Activated CD4-positive, alpha-beta T cell treated with anti-CD3 and anti-CD28 coated beads for 48 hours (primary cell): ENCODE measurements at regions not wholly inside any gene's neighbourhood (a gene's known extent, or its start where the extent isn't known, plus 50 kb on each side); places are given as distances from the start of the nearest gene placed in this dataset.
"Not testable (repeated sequence)": the region's sequence is repeated elsewhere in the genome, so short reads cannot be mapped to it uniquely, and the experiment has no call there.

ENCODE experiments used
- DNase-seq: peaks from one replicate; pipeline ENCODE4 v3.0.0-alpha.2; 2020

DNA sequence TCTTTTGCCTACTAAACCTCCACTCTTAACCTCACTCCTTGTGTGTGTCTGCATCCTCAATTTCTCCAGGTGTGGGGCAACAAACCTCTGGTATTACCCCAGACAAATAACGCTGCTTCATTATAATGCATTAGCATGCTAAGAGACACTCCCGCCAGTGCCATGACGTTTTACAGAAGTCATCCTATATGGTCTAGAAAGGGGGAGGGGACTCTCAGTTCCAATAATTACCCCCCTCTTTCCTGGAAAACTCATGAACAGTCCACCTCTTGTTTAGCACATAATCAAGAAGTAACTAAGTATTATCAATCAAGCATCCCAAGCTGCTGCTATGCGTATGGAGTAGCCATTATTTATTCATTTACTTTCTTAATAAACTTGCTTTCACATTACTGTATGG lies 364.5 kb downstream of the TYW1 start:
- no peak for DNase-seq

DNA sequence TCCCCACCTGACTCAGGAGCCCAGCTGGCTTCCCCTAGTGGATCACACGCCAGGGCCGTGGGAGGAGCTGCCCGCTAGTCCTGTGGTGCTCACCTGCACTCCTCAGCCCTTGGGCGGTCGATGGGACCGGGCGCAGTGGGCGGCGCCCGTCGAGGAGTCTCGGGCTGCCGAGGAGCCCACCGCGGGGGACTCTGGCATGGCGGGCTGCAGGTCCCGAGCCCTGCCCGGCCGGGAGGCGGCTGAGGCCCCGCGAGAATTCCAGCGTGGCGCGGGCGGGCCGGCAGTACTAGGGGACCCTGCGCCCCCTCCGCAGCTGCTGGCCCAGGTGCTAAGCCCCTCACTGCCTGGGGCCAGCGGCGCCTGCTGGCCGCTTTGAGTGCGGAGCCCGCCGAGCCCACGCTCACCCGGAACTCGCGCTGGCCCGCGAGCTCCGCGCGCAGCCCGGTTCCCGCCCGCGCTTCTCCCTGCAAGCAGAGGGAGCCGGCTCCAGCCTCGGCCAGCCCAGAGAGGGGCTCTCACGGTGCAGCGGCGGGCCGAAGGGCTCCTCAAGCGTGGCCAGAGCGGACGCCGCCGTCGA lies 367.9 kb downstream of the TYW1 start:
- no peak for DNase-seq

DNA sequence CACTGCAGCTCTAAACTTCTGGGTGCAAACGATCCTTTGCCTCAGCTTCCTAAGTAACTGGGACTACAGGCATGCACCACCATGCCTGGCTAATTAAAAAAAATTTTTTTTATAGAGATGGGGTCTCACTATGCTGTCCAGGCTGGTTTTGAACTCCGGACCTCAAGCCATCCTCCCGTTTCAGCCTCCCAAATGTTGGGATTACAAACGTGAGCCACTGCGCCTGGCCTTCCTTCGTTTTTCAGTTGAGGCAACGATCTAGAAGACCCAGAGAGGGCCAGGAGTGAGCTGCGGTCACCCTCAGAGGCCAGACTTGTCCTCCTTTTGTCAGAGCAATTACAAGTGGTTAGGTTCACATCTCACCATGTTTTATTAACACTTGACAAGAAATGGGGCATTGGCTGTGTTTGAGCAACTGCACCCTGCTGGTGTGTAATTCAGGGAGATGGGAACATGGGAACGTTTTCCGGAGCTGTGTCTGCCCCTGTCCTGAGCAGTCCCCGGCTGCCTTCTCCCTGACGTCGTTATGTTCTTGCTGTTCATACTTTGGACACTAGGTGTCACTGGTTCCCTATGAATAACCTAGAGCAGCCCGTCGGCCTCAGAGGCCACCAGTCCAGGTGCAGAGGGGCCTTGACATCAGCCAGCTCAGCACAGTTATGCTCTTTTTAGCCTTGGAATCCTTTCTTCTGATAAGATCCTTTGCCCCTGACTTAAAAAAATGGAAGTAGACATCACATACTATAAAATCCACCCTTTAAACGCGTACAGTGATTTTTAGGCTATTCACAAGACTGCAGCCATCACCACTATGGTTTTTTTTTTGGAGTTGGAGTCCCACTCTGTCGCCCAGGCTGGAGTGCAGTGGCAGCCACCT lies 375.0 kb downstream of the TYW1 start:
- peak; percentile 59 for DNase-seq

DNA sequence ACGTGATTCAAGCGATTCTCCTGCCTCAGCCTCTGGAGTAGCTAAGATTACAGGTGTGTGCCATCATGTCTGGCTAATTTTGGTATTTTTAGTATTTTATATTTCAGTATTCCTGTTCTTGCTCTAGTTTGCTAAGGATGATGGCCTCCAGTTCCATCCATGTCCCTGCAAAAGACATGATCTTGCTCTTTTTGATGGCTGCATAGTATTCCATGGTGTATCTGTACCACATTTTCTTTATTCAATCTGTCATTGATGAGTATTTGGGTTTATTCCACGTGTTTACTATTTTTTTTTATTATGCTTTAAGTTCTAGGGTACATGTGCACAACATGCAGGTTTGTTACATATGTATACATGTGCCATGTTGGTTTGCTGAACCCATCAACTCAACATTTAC lies 376.8 kb downstream of the TYW1 start:
- not testable (repeated sequence) for DNase-seq

DNA sequence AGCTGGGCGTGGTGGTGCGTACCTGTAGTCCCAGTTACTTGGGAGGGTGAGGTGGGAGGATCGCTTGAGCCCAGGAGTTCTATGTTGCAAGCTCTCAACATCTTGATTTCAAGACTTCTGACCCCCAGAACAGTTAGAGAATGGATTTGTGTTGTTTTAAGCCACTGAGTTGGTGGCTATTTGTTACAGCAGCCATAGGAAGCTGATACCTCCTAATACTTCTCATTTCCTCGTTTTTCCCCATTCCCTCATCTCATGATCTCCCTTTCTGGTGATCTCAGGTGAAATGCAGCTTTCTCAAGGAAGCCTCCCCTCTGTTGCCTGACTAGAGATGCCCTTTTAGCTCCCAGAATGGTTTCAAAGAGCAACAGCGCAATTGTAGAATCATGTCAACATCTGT lies 378.8 kb downstream of the TYW1 start:
- no peak for DNase-seq

DNA sequence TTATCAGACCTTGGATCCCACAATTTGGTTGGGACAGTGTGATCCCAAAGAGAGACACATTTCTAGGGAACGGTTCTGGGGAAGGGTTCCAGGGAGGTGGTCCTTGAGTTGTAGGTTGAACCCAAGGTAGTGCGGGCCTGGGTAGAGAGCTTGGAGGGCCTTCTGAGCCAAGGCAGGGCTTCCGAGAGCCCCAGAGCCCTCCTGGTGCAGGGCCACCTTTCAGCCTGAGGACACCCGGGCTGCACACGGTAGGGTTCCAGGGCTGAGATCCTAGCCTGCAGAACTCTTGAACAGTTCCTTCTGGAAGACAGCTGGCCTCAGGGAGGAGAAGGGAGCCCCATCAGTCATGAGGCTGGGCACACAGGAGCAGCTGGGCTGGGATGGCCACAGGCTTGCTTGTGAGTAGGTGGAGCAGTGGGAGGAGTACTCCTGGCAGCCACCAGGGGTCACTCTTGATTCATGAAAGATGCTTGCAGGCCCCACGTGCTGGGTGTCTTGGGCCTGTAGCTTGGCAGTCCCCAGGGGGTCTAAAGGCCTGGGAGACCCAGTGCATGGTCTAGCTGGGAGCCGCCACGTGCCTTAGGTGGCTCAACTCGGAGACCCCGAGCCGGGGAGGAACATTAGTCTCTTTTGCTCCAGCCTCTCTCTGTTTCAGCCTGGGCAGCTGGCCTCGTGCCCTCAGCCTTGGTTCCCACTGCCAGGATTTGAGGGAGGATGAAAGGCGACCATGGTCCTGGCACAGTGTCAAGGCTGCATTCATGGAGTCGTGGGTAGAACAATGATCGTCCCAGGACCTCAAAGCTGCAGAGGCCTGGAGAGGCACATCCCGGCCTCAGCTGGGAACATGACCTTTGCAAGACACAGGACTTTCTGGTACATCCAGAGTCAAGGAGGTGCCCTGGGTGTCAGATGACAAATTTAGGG lies 381.6 kb downstream of the TYW1 start:
- peak; percentile 74 for DNase-seq

DNA sequence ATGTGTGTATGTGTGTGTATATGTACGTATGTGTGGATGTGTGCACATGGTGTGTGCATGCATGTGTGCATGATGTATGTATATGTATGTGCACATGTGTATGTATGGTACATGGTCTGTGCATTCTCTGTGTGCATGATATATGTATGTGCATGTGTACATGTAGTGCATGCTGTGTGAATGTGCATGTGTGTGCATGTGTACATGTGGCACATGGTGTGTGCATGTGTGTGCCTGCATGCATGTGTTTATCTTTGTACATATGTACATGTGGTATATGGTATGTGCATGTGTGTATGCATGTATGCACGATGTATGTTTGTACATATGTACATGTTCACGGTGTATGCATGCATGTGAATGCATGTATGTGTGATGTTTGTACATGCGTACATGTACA lies 383.7 kb downstream of the TYW1 start:
- no peak for DNase-seq

DNA sequence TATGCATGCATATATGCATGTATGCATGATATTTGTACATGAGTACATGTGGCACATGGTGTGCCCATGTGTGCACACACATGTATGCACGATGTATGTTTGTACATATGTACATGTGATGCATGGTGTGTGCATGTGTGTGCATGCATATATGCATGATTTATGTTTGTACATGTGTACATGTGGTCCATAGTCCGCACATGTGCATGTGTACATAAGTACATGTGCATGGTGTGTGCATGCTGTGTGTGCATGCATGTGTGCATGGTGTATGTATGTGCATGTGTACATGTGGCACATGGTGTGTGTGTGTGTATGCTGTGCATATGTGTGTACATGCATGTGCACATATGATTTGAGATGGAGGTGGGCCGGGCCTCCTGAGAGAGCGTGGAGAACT lies 384.2 kb downstream of the TYW1 start:
- DNase-seq = no peak

DNA sequence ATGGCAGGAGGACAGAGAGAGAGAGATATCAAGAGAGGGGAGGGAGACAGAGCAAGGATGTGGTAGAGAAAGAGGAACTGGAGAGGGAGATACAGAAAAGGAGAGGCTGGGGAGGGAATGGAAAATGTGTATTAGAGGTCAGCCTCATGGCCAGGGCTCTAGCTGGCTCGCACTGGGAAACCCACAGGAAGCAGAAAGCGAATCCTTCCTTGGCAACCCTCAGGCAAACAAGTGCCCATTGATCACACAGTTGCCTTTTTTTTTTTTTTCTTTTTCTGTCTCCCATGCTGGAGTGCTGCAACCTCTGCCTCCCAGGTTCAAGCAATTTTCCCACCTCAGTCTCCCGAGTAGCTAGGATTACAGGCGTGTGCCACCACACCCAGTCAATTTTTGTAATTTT lies 391.2 kb downstream of the TYW1 start:
- no peak for DNase-seq

DNA sequence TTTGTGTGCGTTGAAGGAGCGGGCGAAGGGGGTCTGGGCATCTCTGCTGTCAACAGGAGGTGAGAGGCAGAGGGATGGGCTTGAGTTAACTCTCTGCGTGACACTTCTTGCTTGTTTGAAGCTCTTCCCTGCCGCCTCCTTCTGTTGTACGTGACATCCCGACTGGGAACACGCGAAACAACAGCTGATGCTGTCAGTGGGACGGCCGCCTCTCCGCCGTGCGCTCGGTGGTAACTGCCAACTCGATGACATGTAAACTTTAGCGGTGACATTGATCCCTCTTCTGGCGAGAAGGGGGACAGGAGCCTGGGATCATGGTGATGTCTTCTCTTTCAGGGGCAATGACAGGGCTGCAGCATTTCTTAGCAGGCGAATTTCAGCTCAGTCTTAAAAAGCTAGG lies 394.5 kb downstream of the TYW1 start:
- no peak for DNase-seq

DNA sequence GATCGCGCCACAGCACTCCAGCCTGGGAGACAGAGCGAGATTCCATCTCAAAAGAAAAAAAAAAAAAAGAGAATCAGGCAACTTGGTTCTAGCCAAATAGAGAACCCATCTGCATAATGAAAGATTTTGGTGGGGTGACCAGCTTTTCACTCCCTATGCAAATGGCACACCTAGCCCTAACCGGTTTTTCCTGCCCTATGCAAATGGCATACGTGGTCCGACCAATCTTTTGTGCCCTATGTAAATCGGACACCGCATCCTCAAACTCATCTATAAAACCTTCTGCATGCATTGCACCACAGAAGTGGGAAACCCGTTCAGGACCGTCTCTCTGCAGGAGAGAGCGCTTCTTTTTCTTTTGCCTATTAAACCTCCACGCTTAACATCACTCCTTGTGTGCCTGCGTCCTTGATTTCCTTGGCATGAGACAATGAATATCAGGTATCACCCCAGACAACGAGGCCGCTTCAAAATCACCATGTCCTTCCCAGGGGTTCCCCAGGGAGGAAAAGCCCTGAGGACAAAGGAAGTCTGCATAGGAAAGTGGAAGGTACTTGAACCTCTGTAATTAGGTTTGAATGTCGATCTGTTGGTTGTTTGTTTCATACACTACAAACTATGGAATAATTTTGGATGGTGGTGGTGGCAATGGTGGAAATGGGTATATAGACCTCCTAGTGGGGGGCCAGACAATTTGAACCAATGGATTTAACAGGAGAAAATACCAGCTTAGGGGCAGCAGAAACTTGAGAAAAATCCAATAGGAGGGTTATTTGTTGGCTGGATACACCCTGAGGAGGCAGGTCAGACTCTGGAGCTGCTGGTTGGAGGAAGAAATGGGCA lies 396.2 kb downstream of the TYW1 start:
- no peak for DNase-seq

DNA sequence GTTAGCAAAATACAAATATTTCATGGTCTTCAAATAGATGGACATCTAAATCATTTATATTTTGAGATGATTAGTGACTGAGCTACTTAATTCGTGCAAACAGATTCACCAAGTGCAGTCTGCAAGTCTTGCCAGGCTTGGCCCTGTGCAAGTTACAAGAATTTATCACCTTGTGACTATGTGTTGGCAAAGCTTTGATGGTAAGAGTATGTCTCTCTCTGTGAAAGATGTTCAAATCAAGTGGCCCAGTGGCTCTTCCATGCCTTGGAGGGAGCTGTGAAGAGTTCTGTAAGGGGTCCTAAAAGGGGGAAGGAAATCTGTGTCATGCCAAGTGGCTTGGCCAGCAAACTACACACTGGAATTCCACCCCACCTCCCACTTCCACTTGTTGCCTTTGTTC lies 397.3 kb downstream of the TYW1 start:
- DNase-seq = no peak

DNA sequence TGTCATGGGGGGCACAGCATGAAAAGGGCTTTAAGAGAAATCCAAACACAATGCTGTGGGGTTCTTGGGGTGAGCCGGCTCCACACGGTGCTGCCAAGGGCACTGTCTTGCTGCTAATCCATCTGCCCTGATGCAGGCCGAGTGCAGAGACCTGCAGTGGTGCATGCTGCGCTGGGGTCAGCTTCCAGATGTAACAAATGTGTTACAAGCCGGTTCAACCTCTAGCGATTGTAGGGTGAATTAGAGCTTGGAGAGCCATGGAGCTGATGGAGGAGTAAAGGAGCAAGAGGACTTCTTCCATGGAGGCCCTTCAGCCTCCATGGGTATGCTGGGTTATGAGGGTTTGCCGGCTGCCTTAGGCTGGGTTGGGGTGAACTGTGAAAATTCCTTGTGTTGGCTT lies 402.3 kb downstream of the TYW1 start:
- no peak for DNase-seq

DNA sequence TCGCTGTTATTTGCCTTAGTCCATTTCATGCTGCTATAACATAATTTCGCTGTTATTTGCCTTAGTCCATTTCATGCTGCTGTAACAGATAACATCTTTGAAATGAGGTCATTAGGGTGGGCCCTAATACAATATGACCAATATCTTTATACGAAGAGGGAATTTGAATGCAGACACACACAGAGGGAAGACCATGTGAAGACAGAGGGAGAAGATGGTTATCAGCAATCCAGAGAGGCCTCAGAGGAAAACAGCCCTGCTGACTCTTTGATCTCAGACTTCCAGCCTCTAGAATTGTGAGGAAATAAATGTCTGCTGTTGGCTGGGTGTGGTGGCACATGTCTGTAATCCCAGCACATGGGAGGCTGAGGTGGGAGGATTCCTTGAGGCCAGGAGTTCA lies 404.9 kb downstream of the TYW1 start:
- DNase-seq = no peak

DNA sequence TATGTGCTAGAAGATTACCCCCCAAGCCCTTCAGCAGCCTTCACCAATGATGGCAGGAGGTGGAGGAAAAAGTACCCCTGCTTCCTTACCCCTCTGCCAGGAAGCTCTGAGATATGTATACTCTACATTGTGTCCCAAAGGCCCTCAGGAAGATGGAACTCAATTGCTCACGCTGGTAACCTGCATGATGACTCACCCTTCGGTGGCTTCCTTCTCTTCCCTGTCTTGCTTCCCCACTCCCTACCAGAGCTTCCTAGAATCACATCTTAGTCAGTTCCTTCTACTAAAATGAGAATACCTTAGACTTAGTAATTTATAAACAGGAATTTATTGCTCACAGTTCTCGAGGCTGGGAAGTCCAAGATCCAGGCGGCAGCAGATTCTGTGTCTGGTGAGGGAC lies 405.6 kb downstream of the TYW1 start:
- no peak for DNase-seq

DNA sequence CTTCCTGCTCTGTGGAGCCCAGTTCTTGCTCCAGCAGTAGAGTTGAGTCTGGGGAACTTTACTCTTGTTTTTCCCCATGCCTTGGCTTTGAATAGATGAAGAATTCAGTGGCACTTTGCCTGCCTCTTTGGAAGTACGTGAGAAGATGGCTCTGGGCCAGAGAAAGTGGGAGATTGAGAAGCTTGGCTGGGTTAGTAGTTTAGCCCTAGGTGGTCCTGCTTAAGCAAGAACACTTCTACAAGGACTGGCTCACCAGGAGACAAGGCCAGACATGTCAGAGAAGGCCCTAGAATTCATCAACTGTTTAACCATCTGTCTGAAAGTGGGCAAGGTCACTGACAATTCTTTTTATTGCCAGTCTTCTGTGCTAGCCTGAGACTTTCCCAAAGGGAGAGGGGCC lies 410.3 kb downstream of the TYW1 start:
- DNase-seq = no peak

DNA sequence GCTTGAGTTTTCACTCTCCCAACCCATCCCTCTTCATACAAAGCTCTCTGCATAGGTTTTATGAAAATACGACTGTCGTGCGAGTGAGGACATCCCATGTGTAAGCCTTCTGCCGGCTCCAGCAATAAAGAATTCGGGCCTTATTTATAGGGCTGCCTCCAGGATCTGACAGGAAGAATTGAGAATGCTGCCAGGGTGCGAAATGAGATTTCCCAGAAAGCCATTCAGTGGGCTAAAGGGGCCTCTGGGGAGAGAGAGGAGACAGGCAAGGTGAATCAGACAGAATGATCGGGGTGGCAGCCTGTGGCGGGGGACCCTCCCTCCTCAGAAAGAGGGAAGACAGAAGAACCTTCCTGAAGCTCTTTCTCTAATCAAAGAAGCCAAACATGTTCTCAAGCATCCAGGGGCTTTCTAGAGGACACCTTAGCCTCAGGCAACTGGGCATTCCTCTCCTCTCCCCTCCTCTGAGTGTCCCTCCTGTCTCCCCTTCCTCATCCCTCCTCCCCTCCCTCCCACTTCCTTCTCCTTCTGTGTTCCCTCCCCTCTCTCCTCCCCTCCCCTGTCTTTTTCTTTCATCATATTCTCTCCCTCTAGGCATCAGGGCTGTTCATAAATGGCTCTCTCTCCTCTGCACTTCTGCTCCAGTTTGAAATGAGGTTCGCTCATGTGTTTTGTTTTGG lies 410.9 kb downstream of the TYW1 start:
- no peak for DNase-seq

DNA sequence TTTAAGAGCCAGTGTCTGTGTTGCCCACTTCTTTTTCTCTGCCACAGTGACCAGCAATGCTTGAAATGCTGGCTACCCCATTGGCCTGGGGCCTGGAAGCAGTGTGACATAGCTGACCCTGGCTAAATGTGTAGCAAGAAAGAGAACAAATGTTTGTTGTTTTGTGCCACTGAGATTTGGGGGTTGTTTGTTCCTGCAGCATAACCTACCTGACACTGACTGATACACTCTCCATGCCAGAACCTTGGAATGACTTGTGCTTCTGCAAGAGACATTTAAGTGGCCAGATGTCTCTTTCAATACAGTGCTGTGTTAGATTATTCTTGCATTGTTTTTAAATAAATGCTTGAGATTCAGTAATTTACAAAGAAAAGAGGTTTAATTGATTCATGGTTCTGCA lies 411.5 kb downstream of the TYW1 start:
- DNase-seq = no peak

DNA sequence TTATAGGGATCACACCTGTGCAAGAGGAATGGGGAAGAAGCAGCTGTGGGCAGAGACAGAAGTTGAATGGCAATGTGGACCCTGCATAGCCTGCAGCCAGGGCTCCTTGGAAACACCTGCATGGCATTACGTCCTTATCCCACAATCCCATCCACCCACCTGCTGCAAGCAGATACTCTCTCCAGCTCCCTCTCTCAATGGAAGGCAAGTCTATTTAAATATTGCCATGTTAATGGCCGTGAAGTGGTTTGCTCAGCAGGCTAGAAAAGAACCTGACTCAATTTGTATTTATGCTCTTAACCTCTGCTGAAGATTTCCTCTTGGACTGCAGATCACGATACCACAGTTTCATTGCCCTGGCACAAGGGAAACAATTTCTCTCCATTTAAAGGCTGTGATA lies 417.0 kb downstream of the TYW1 start:
- no peak for DNase-seq

DNA sequence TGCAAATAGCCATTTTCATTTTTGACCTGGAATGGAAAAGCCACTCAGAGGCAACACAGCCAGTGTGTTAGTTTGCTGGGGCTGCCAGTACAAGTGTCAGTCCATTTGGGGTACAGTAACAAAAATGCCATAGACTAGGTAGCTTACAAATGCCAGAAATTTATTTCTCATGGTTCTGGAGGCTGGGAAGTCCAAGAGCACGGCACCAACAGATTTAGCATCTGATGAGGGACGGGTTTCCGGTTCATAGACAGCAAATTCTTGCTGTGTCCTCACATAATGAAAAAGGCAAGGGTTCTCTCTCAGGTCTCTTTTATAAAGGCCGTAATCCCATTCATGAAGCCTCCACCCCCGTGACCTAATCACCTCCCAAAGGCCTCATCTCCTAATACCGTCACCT lies 418.2 kb downstream of the TYW1 start:
- no peak for DNase-seq

DNA sequence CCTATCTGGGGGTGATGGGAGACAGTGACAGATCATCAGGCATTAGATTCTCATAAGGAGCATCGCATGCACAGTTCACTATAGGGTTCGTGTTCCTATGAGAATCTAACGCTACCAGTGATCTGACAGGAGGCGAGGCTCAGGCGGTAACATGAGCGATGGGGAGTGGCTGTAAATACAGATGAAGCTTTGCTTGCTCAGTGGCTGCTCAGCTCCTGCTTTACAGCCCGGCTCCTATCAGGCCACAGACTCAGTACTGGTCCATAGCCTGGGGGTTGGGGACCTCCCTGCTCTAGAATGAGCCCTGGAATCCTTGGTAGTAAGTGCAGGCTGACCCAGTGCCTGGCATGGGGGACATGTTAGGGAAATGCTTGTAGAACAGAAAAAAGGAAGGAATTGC lies 426.0 kb downstream of the TYW1 start:
- no peak for DNase-seq

DNA sequence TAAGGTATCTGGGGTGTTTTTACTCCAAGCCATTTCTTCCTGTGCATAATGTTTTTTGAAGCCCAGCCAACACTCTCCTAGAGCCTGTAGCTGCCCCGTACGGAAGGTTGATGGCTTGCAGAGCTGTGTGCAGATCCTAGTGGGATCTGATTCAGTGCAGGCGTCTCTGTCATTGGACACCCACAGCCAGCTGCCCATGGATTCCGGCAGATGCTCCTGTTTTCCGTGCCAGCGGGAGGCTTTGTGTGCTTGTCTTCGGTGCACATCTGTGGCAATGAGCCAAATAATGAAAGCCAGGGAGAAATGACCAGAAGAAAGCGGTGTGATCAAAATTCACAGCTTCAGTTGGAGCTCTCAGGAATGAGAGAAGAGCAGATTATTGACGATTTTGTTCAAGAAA lies 426.4 kb downstream of the TYW1 start:
- DNase-seq = no peak
